ENCODE measurements at regions not wholly inside any gene's neighbourhood (a gene's known extent, or its start where the extent isn't known, plus 50 kb on each side); places are given as distances from the start of the nearest gene placed in this dataset.

DNA sequence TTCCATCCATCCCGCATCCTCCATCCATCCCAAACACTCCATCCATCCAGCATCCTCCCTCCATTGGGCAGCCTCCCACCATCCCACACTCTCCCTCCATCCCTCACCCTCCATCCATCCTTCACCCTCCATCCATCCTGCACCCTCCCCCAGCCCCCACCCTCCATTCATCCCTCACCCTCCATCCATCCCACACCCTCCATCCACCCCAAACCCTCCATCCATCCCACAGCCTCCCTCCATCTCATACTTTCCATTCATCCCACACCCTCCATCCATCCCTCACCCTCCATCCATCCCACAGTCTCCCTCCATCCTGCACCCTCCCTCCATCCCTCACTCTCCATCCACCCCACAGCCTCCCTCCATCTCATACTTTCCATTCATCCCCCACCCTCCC is 60.4 kb downstream of the FOXI2 start:
- DNase-seq: no peak

- no peak for DNase-seq
These were observed 61.1 kb downstream of the FOXI2 start for GRCh38 chr10:127798111-127798510.

DNA sequence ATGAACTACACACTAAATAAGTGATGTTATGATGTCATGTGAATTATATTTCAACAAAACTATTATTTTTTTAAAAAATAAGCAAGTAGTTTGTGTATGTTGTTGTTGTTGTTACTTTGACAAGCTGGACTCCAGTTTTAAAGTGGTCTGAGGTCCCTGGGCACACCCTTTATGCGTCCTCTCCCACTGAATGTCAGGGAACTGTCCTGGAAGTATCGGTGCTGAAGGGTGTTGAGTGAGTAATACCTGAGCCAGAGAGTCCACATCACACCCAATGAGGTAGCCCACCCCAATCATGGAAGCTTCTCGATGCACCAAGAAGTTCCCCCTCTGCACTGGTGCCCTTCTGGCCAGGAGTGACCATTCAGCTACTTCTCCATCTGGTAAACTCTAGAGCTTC is 64.3 kb downstream of the FOXI2 start:
- DNase-seq: no peak

GRCh38 chr10:127802531-127803095 is 65.6 kb downstream of the FOXI2 start:
- peak; percentile 5 for DNase-seq

GRCh38 chr10:127804696-127805095 is 67.7 kb downstream of the FOXI2 start:
- no peak for DNase-seq

DNA sequence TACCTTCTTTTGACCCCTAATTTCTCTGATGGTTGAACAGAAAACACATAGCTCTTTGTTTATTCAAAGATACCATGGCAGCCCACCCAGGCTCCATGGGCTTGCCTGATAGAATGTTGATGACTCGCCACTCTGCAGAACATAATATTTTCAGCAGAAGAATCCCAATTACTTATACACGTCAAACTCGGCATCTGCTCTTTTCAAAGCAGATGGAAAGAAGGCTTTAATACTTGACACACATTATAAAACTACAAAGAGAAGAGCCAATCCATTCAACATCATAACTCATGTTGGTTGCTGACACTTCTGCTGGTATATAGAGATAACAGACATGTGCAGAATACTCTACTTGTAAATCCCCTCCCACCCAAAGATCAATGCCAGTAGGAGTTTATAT is 69.0 kb downstream of the FOXI2 start:
- no peak for DNase-seq

- no peak for DNase-seq
These were observed 75.1 kb downstream of the FOXI2 start for GRCh38 chr10:127812041-127812440.

- peak; percentile 4 for DNase-seq
These were observed 76.3 kb downstream of the FOXI2 start for GRCh38 chr10:127813290-127813689.

DNA sequence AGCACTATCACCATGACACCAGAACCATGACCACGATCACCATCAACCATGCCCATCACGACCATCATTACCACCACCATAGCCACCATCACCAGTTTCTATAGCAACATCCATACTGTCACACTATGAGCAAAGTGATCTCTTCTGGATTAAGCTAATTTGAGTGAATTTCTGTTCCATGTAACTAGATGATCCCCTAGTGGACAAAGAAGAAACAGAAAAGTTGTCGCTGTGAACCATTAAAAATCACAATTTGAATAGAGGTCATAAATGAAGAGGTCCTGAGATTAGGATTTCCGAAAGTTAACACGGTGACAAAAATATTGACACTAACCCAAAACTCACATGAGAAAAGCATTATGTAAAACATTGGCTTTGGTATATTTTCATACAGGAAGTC is 77.6 kb downstream of the CLRN3 start:
- DNase-seq: no peak

- DNase-seq: no peak
These were observed 67.9 kb downstream of the CLRN3 start for GRCh38 chr10:127824826-127825225.

DNA sequence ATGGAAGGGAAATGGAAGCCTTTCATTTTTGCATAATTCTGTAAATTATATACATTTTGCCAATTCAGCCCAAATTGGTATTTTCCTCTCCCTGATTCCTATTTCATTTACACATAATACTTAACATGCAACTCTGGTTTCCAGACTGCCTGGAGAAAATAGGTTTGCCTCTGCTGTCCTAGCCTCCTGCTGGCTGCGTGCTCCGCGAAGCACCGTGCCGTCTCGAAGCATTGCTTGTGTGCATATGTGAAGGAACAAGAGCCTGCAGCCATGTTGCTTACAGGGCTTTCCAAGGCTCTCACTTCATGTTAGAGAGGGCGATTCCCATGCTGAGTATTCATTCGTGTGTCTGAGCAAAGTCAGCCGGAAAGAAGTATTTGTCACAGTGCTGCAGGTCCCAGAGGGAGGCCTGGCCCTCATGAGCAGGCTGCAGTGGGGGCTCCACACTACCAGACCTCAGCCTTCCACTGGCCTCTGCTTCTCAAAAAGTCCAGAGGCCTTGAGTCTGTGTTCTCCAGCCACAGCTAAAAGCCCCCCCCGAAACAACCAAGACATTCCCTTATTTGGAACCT is 66.5 kb downstream of the CLRN3 start:
- no peak for DNase-seq

- no peak for DNase-seq
These were observed 65.2 kb downstream of the CLRN3 start for GRCh38 chr10:127827354-127828140.

All from NCI-H1092 treated with DMSO at 0.1 percent for 48 hours (cell line).